ENCODE measurements at regions not wholly inside any gene's neighbourhood (a gene's known extent, or its start where the extent isn't known, plus 50 kb on each side); places are given as distances from the start of the nearest gene placed in this dataset.

DNA sequence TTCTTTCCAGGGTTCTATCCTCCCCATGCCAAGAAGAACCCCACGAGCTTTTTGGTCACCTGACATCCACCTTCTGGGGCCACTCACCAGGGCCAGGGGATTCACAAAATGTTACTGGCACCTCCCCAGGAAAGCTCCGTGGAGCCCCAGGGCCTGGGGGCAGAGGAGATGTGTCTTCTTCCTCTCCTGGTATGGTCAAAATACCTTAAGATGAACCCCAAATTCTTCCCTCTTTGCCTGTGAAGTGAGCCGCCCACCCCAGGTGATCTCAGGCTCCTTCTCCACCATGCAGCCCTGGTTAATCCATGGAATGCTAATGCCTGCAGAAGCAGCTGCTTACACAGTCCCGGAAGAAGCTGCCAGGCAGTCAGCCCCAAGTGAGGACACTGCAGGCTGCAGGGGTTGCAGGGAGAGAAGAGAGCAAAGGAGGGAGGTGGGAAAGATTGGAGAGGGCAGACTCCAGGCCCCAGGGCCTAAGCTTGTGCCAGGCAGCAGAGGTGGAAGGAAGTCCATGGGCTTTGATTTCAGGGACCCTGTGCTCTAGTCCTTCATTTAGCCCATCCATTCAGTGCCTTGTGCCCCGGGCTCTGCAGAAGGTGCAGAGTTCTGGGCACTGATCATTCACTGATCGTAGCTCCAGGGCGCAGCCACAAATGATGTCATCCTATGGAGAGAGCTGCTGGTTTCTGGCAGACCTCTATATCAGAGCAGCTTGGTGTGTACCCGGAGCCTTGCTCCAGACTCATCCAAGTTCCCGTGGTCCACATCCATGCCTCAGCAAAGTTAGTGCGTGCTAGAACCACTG is 127.9 kb upstream of the NECTIN1 start:
- no peak for TF ChIP-seq EZH2 (IDR thresholded peaks at IDR 0.05; ENCODE audit: low read depth)
- TF ChIP-seq, protein P1, sequence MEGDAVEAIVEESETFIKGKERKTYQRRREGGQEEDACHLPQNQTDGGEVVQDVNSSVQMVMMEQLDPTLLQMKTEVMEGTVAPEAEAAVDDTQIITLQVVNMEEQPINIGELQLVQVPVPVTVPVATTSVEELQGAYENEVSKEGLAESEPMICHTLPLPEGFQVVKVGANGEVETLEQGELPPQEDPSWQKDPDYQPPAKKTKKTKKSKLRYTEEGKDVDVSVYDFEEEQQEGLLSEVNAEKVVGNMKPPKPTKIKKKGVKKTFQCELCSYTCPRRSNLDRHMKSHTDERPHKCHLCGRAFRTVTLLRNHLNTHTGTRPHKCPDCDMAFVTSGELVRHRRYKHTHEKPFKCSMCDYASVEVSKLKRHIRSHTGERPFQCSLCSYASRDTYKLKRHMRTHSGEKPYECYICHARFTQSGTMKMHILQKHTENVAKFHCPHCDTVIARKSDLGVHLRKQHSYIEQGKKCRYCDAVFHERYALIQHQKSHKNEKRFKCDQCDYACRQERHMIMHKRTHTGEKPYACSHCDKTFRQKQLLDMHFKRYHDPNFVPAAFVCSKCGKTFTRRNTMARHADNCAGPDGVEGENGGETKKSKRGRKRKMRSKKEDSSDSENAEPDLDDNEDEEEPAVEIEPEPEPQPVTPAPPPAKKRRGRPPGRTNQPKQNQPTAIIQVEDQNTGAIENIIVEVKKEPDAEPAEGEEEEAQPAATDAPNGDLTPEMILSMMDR (conservative IDR thresholded peaks at IDR 0.05) = no peak
- no peaks in the 10 kb centered on the region for H4K20me1 ChIP-seq (ENCODE audit: insufficient read depth)
- ChIA-PET CTCF (no interaction called here), POLR2A (ENCODE audit: unreplicated experiment) (no interaction called here)
- no peak overlapping the region for H3K4me3 ChIP-seq
- no peak overlapping the region for H3K27ac ChIP-seq
- H3K9me2 ChIP-seq (ENCODE audit: insufficient read depth) = no peaks in the 10 kb centered on the region
- no peaks in the 10 kb centered on the region for H3K4me1 ChIP-seq (replicated peaks; ENCODE audit: insufficient read depth)
- no peaks in the 10 kb centered on the region for H3K9me3 ChIP-seq (ENCODE audit: insufficient read depth, low read depth)
- no peak for DNase-seq
- H3K36me3 ChIP-seq (ENCODE audit: low read depth) = no peaks in the 10 kb centered on the region
- intact Hi-C loops (cut with micrococcal nuclease; ENCODE audit: unreplicated experiment) = no loop called here
- H3K4me2 ChIP-seq = no peak overlapping the region
- no peak overlapping the region for H2AFZ ChIP-seq
- H3K79me2 ChIP-seq (ENCODE audit: low read depth) = no peaks in the 10 kb centered on the region
- no peaks in the 10 kb centered on the region for H3F3A ChIP-seq (ENCODE audit: insufficient read depth, low read depth)
- H3K27me3 ChIP-seq (ENCODE audit: insufficient read depth, low read depth) = peaks cover 88% of the 10 kb centered on the region
- no TSS peak for BruUV-seq (replicated peaks)

DNA sequence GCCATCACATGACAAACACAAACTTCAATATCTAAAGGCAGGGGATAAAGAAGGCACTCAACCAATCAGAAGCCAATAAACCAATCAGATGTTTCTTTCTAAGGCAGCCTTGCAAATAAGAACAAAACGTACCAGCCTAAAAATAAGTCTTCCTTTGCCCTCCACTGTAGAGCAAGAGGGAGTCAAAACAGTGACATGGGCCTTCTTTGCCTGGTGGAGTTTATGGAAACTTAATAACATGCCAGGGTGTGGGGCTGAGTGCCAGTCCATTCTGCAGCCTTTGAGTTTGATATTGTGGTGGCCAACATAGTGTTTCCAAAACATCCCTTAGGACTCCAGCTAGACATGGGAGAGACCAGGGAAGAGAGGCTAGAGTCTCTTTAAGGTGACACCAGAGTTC is 126.1 kb upstream of the NECTIN1 start:
- Histone ChIP-seq H3F3A (ENCODE audit: insufficient read depth, low read depth) (no peaks in the 10 kb centered on the region), H3K4me1 (replicated peaks; ENCODE audit: insufficient read depth) (no peaks in the 10 kb centered on the region), H2AFZ (no peak overlapping the region), H3K36me3 (ENCODE audit: low read depth) (no peaks in the 10 kb centered on the region), H4K20me1 (ENCODE audit: insufficient read depth) (no peaks in the 10 kb centered on the region), H3K4me3 (no peak overlapping the region), H3K27me3 (ENCODE audit: insufficient read depth, low read depth) (peaks cover 70% of the 10 kb centered on the region), H3K79me2 (ENCODE audit: low read depth) (no peaks in the 10 kb centered on the region), H3K9me2 (ENCODE audit: insufficient read depth) (no peaks in the 10 kb centered on the region), H3K4me2 (peak overlapping the region; percentile 15; the same call in 1 of the 2 replicates), H3K27ac (no peak overlapping the region), H3K9me3 (ENCODE audit: insufficient read depth, low read depth) (no peaks in the 10 kb centered on the region)
- intact Hi-C loops (cut with micrococcal nuclease; ENCODE audit: unreplicated experiment) = no loop called here
- ChIA-PET POLR2A (ENCODE audit: unreplicated experiment) (no interaction called here), CTCF (no interaction called here)
- no TSS peak for BruUV-seq (replicated peaks)
- no peak for DNase-seq
- TF ChIP-seq, protein P1 (conservative IDR thresholded peaks at IDR 0.05) = no peak
- no peak for TF ChIP-seq EZH2 (IDR thresholded peaks at IDR 0.05; ENCODE audit: low read depth)

GRCh38 chr11:119854521-119854920 is 125.5 kb upstream of the NECTIN1 start:
- Histone ChIP-seq H3K36me3 (ENCODE audit: low read depth) (no peaks in the 10 kb centered on the region), H3F3A (ENCODE audit: insufficient read depth, low read depth) (no peaks in the 10 kb centered on the region), H3K4me3 (no peak overlapping the region), H3K9me3 (ENCODE audit: insufficient read depth, low read depth) (no peaks in the 10 kb centered on the region), H3K79me2 (ENCODE audit: low read depth) (no peaks in the 10 kb centered on the region), H3K4me1 (replicated peaks; ENCODE audit: insufficient read depth) (no peaks in the 10 kb centered on the region), H3K9me2 (ENCODE audit: insufficient read depth) (no peaks in the 10 kb centered on the region), H2AFZ (no peak overlapping the region), H3K4me2 (peak overlapping the region; percentile 15; the same call in 1 of the 2 replicates), H3K27me3 (ENCODE audit: insufficient read depth, low read depth) (peaks cover 64% of the 10 kb centered on the region), H3K27ac (no peak overlapping the region), H4K20me1 (ENCODE audit: insufficient read depth) (no peaks in the 10 kb centered on the region)
- ChIA-PET POLR2A (ENCODE audit: unreplicated experiment) (no interaction called here), CTCF (no interaction called here)
- BruUV-seq (replicated peaks) = no TSS peak
- TF ChIP-seq EZH2 (IDR thresholded peaks at IDR 0.05; ENCODE audit: low read depth) = no peak
- DNase-seq = no peak
- intact Hi-C loops (cut with micrococcal nuclease; ENCODE audit: unreplicated experiment) = no loop called here
